ENCODE measurements at regions not wholly inside any gene's neighbourhood (a gene's known extent, or its start where the extent isn't known, plus 50 kb on each side); places are given as distances from the start of the nearest gene placed in this dataset.

GRCh38 chr2:156215656-156216055 is 116.9 kb downstream of the NR4A2 start:
- H3K79me1 ChIP-seq (replicated peaks; ENCODE audit: low read length, poor library complexity, severe bottlenecking) = peaks cover 2% of the 10 kb centered on the region
- H3K4me1 ChIP-seq (ENCODE audit: control insufficient read depth, insufficient read depth, low read depth, low read length) = no peaks in the 10 kb centered on the region
- H3K4me2 ChIP-seq (ENCODE audit: low read length, poor library complexity, severe bottlenecking) = no peak overlapping the region
- H3K4me3 ChIP-seq (ENCODE audit: insufficient read depth in 1 of 2, low read depth in 1 of 2, low read length in 2 of 2) = no peak overlapping the region
- no peak overlapping the region for H3K23ac ChIP-seq (ENCODE audit: low read length in 2 of 2)
- no peak overlapping the region for H2BK120ac ChIP-seq (ENCODE audit: low read depth, low read length)
- no peak overlapping the region for H3K14ac ChIP-seq (ENCODE audit: low read length in 2 of 2)
- no peak overlapping the region for H2BK5ac ChIP-seq (ENCODE audit: low read depth, low read length, poor library complexity, severe bottlenecking)
- no peaks in the 10 kb centered on the region for H3K27me3 ChIP-seq (ENCODE audit: control insufficient read depth in 1 of 2, insufficient read depth in 1 of 2, low read length in 2 of 2)
- H2AFZ ChIP-seq (ENCODE audit: low read depth, low read length) = no peak overlapping the region
- H3K27ac ChIP-seq (ENCODE audit: low read length, poor library complexity, severe bottlenecking) = no peak overlapping the region
- H3K9ac ChIP-seq (ENCODE audit: low read length) = no peak overlapping the region
- H4K8ac ChIP-seq (ENCODE audit: low read length) = no peak overlapping the region
- no peak overlapping the region for H4K91ac ChIP-seq (ENCODE audit: low read length)
- H2BK15ac ChIP-seq (ENCODE audit: low read depth, poor library complexity, severe bottlenecking) = no peak overlapping the region
- no peak overlapping the region for H2AK5ac ChIP-seq (ENCODE audit: low read length, severe bottlenecking)
- 65% methylated on average over 2 of the region's 2 CpGs for WGBS
- no peak for DNase-seq
- H2BK12ac ChIP-seq (ENCODE audit: low read length in 2 of 2) = no peak overlapping the region
- no peaks in the 10 kb centered on the region for H3K36me3 ChIP-seq (ENCODE audit: control insufficient read depth in 1 of 2, insufficient read depth in 2 of 2, low read depth in 1 of 2, low read length in 2 of 2)
- no peak overlapping the region for H3K18ac ChIP-seq (ENCODE audit: low read depth in 1 of 2, low read length in 2 of 2)
- no peak overlapping the region for H3K4ac ChIP-seq (ENCODE audit: low read depth in 1 of 2, low read length in 2 of 2)
- H3K9me3 ChIP-seq (ENCODE audit: control insufficient read depth, low read length) = peaks cover 15% of the 10 kb centered on the region

DNA sequence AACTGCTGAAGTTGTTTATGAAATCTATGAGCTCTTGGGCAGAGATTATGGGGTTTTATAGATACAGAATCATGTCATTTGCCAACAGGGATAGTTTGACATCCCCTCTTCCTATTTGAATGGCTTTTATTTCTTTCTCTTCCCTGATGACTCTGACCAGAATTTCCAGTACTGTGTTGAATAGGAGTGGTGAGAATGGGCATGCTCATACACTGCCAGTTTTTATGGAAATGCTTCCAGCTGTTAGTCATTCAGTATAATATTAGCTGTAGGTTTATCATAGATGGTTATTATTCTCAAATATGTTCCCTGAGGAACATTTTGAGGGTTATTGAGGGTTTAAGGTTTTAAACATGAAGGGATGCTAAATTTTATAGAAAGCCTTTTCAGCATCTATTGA is 121.2 kb downstream of the NR4A2 start:
- Histone ChIP-seq H2BK120ac (ENCODE audit: low read depth, low read length) (no peak overlapping the region), H2AK5ac (ENCODE audit: low read length, severe bottlenecking) (no peak overlapping the region), H3K36me3 (ENCODE audit: control insufficient read depth in 1 of 2, insufficient read depth in 2 of 2, low read depth in 1 of 2, low read length in 2 of 2) (no peaks in the 10 kb centered on the region), H3K23ac (ENCODE audit: low read length in 2 of 2) (no peak overlapping the region), H3K4me1 (ENCODE audit: control insufficient read depth, insufficient read depth, low read depth, low read length) (no peaks in the 10 kb centered on the region), H3K18ac (ENCODE audit: low read depth in 1 of 2, low read length in 2 of 2) (no peak overlapping the region), H3K14ac (ENCODE audit: low read length in 2 of 2) (no peak overlapping the region), H2BK5ac (ENCODE audit: low read depth, low read length, poor library complexity, severe bottlenecking) (no peak overlapping the region), H3K4me2 (ENCODE audit: low read length, poor library complexity, severe bottlenecking) (no peak overlapping the region), H3K9ac (ENCODE audit: low read length) (no peak overlapping the region), H2BK12ac (ENCODE audit: low read length in 2 of 2) (no peak overlapping the region), H2BK15ac (ENCODE audit: low read depth, poor library complexity, severe bottlenecking) (no peak overlapping the region), H3K4ac (ENCODE audit: low read depth in 1 of 2, low read length in 2 of 2) (no peak overlapping the region), H3K4me3 (ENCODE audit: insufficient read depth in 1 of 2, low read depth in 1 of 2, low read length in 2 of 2) (no peak overlapping the region), H4K91ac (ENCODE audit: low read length) (no peak overlapping the region), H3K27ac (ENCODE audit: low read length, poor library complexity, severe bottlenecking) (no peak overlapping the region), H3K9me3 (ENCODE audit: control insufficient read depth, low read length) (peaks cover 3% of the 10 kb centered on the region), H3K27me3 (ENCODE audit: control insufficient read depth in 1 of 2, insufficient read depth in 1 of 2, low read length in 2 of 2) (no peaks in the 10 kb centered on the region), H2AFZ (ENCODE audit: low read depth, low read length) (no peak overlapping the region), H4K8ac (ENCODE audit: low read length) (no peak overlapping the region), H3K79me1 (replicated peaks; ENCODE audit: low read length, poor library complexity, severe bottlenecking) (no peaks in the 10 kb centered on the region)
- no peak for DNase-seq

DNA sequence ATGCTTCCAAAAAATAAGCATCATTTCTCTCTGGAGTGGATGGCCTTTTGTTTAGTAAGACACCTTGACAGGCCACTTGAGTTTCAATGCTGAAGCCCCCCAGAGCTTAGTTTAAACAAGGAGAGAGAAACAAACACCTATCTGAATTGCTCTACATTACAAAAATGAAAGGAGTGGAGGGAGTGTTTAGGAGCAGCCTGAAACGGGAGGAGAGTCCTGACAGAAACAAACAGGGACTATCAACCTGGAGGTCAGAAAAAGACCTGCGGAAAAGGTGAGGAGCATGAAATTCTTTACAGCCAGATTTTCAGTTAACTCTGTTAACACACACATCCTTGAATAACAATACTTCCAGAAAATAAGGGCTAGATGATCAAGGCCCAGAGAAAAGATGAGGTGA is 126.2 kb downstream of the NR4A2 start:
- Histone ChIP-seq H3K79me1 (replicated peaks; ENCODE audit: low read length, poor library complexity, severe bottlenecking) (no peaks in the 10 kb centered on the region), H3K36me3 (ENCODE audit: control insufficient read depth in 1 of 2, insufficient read depth in 2 of 2, low read depth in 1 of 2, low read length in 2 of 2) (no peaks in the 10 kb centered on the region), H2BK5ac (ENCODE audit: low read depth, low read length, poor library complexity, severe bottlenecking) (no peak overlapping the region), H2BK120ac (ENCODE audit: low read depth, low read length) (no peak overlapping the region), H2AK5ac (ENCODE audit: low read length, severe bottlenecking) (no peak overlapping the region), H3K23ac (ENCODE audit: low read length in 2 of 2) (no peak overlapping the region), H3K14ac (ENCODE audit: low read length in 2 of 2) (no peak overlapping the region), H3K4ac (ENCODE audit: low read depth in 1 of 2, low read length in 2 of 2) (no peak overlapping the region), H2AFZ (ENCODE audit: low read depth, low read length) (no peak overlapping the region), H2BK12ac (ENCODE audit: low read length in 2 of 2) (no peak overlapping the region), H3K4me3 (ENCODE audit: insufficient read depth in 1 of 2, low read depth in 1 of 2, low read length in 2 of 2) (no peak overlapping the region), H3K27me3 (ENCODE audit: control insufficient read depth in 1 of 2, insufficient read depth in 1 of 2, low read length in 2 of 2) (no peaks in the 10 kb centered on the region), H3K4me2 (ENCODE audit: low read length, poor library complexity, severe bottlenecking) (no peak overlapping the region), H2BK15ac (ENCODE audit: low read depth, poor library complexity, severe bottlenecking) (no peak overlapping the region), H3K4me1 (ENCODE audit: control insufficient read depth, insufficient read depth, low read depth, low read length) (no peaks in the 10 kb centered on the region), H3K9me3 (ENCODE audit: control insufficient read depth, low read length) (no peaks in the 10 kb centered on the region), H4K8ac (ENCODE audit: low read length) (no peak overlapping the region), H3K9ac (ENCODE audit: low read length) (no peak overlapping the region), H3K27ac (ENCODE audit: low read length, poor library complexity, severe bottlenecking) (no peak overlapping the region), H4K91ac (ENCODE audit: low read length) (no peak overlapping the region), H3K18ac (ENCODE audit: low read depth in 1 of 2, low read length in 2 of 2) (no peak overlapping the region)
- no peak for DNase-seq
- WGBS = no CpG with 5 or more reads among the region's 2 CpGs

DNA sequence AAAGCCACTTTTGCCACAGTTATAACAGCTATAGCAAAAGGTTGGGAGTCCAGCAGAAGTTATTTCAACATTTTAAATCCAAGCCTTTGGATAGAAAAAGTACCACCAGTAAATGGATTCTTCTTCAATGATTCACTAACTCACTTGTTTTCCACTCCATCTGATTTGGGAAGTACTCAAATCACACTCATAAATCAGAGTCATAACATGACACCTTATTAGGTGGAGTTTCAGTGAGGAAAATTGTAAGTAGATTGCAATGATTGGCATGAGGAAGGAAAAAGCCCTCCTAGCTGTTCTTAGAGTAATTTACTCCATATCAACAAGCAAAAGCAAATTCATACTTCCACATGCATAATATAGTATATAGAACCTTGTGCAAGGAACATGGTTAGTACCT is 132.9 kb downstream of the NR4A2 start:
- Histone ChIP-seq H3K4me2 (ENCODE audit: low read length, poor library complexity, severe bottlenecking) (no peak overlapping the region), H4K91ac (ENCODE audit: low read length) (no peak overlapping the region), H3K79me1 (replicated peaks; ENCODE audit: low read length, poor library complexity, severe bottlenecking) (no peaks in the 10 kb centered on the region), H2BK12ac (ENCODE audit: low read length in 2 of 2) (no peak overlapping the region), H3K4me1 (ENCODE audit: control insufficient read depth, insufficient read depth, low read depth, low read length) (no peaks in the 10 kb centered on the region), H4K8ac (ENCODE audit: low read length) (no peak overlapping the region), H3K4ac (ENCODE audit: low read depth in 1 of 2, low read length in 2 of 2) (no peak overlapping the region), H3K4me3 (ENCODE audit: insufficient read depth in 1 of 2, low read depth in 1 of 2, low read length in 2 of 2) (no peak overlapping the region), H3K27me3 (ENCODE audit: control insufficient read depth in 1 of 2, insufficient read depth in 1 of 2, low read length in 2 of 2) (no peaks in the 10 kb centered on the region), H3K36me3 (ENCODE audit: control insufficient read depth in 1 of 2, insufficient read depth in 2 of 2, low read depth in 1 of 2, low read length in 2 of 2) (no peaks in the 10 kb centered on the region), H3K23ac (ENCODE audit: low read length in 2 of 2) (no peak overlapping the region), H2BK5ac (ENCODE audit: low read depth, low read length, poor library complexity, severe bottlenecking) (no peak overlapping the region), H2BK120ac (ENCODE audit: low read depth, low read length) (no peak overlapping the region), H3K18ac (ENCODE audit: low read depth in 1 of 2, low read length in 2 of 2) (no peak overlapping the region), H3K14ac (ENCODE audit: low read length in 2 of 2) (no peak overlapping the region), H2AFZ (ENCODE audit: low read depth, low read length) (no peak overlapping the region), H2BK15ac (ENCODE audit: low read depth, poor library complexity, severe bottlenecking) (no peak overlapping the region), H2AK5ac (ENCODE audit: low read length, severe bottlenecking) (no peak overlapping the region), H3K9me3 (ENCODE audit: control insufficient read depth, low read length) (no peaks in the 10 kb centered on the region), H3K27ac (ENCODE audit: low read length, poor library complexity, severe bottlenecking) (no peak overlapping the region), H3K9ac (ENCODE audit: low read length) (no peak overlapping the region)
- no peak for DNase-seq
